ENCODE measurements at regions not wholly inside any gene's neighbourhood (a gene's known extent, or its start where the extent isn't known, plus 50 kb on each side); places are given as distances from the start of the nearest gene placed in this dataset.
"Not testable (repeated sequence)": the region's sequence is repeated elsewhere in the genome, so short reads cannot be mapped to it uniquely, and the experiment has no call there.

GRCh38 chr21:28705616-28706015 lies 287.1 kb downstream of the LTN1 start:
- no peak for DNase-seq (ENCODE audit: low spot score)

- DNase-seq (ENCODE audit: low spot score): no peak
Observed at GRCh38 chr21:28704746-28705145, 287.9 kb downstream of the LTN1 start.

- DNase-seq (ENCODE audit: low spot score): no peak
Observed at GRCh38 chr21:28703861-28704260, 288.8 kb downstream of the LTN1 start.

- no peak for DNase-seq (ENCODE audit: low spot score)
Observed at GRCh38 chr21:28699596-28700259, 292.9 kb downstream of the LTN1 start.

- no peak for DNase-seq (ENCODE audit: low spot score)
Observed at GRCh38 chr21:28699186-28699585, 293.5 kb downstream of the LTN1 start.

GRCh38 chr21:28696844-28697410 lies 295.8 kb downstream of the LTN1 start:
- DNase-seq (ENCODE audit: low spot score): no peak

GRCh38 chr21:28693476-28693875 lies 299.2 kb downstream of the LTN1 start:
- no peak for DNase-seq (ENCODE audit: low spot score)

- DNase-seq (ENCODE audit: low spot score): no peak
Observed at GRCh38 chr21:28690196-28690595, 302.5 kb downstream of the LTN1 start.

- DNase-seq (ENCODE audit: low spot score): no peak
Observed at GRCh38 chr21:28688381-28688780, 304.3 kb downstream of the LTN1 start.

- no peak for DNase-seq (ENCODE audit: low spot score)
Observed at GRCh38 chr21:28687586-28687985, 305.1 kb downstream of the LTN1 start.

- DNase-seq (ENCODE audit: low spot score): no peak
Observed at GRCh38 chr21:28683982-28684752, 308.5 kb downstream of the LTN1 start.

- DNase-seq (ENCODE audit: low spot score): not testable (repeated sequence)
Observed at GRCh38 chr21:28682884-28683283, 309.8 kb downstream of the LTN1 start.

- DNase-seq (ENCODE audit: low spot score): not testable (repeated sequence)
Observed at GRCh38 chr21:28677096-28677495, 315.6 kb downstream of the LTN1 start.

GRCh38 chr21:28675331-28676041 lies 317.2 kb downstream of the LTN1 start:
- DNase-seq (ENCODE audit: low spot score): peak; percentile 36

GRCh38 chr21:28674763-28675162 lies 317.9 kb downstream of the LTN1 start:
- DNase-seq (ENCODE audit: low spot score): no peak

GRCh38 chr21:28671549-28672195 lies 321.0 kb downstream of the LTN1 start:
- DNase-seq (ENCODE audit: low spot score): peak; percentile 32

- DNase-seq (ENCODE audit: low spot score): no peak
Observed at GRCh38 chr21:28669971-28670653, 322.6 kb downstream of the LTN1 start.

- no peak for DNase-seq (ENCODE audit: low spot score)
Observed at GRCh38 chr21:28669321-28669720, 323.4 kb downstream of the LTN1 start.

GRCh38 chr21:28663754-28664153 lies 328.9 kb downstream of the LTN1 start:
- no peak for DNase-seq (ENCODE audit: low spot score)

GRCh38 chr21:28663111-28663693 lies 329.5 kb downstream of the LTN1 start:
- DNase-seq (ENCODE audit: low spot score): no peak

- DNase-seq (ENCODE audit: low spot score): no peak
Observed at GRCh38 chr21:28657566-28657965, 335.1 kb downstream of the LTN1 start.

All from A172 (cell line).